Ectodermal cell (in vitro differentiated cells): ENCODE measurements at regions not wholly inside any gene's neighbourhood (a gene's known extent, or its start where the extent isn't known, plus 50 kb on each side); places are given as distances from the start of the nearest gene placed in this dataset.
"Not testable (repeated sequence)": the region's sequence is repeated elsewhere in the genome, so short reads cannot be mapped to it uniquely, and the experiment has no call there.

Experiments
- H3K27ac ChIP-seq: 2 replicates; pipeline ENCODE4 v1.7.0; 2013; ENCODE audit warnings: mild to moderate bottlenecking, low read depth, low read length; ENCODE audit not compliant: insufficient read depth, poor library complexity, severe bottlenecking
- H3K27me3 ChIP-seq: 2 replicates; pipeline ENCODE4 v1.7.0; 2013; ENCODE audit warnings: mild to moderate bottlenecking, low read length; ENCODE audit not compliant: insufficient read depth, control insufficient read depth, poor library complexity, severe bottlenecking
- H3K36me3 ChIP-seq: one replicate; pipeline ENCODE4 v1.7.0; 2013; ENCODE audit warnings: low read length; ENCODE audit not compliant: control insufficient read depth, insufficient read depth
- H3K4me1 ChIP-seq: one replicate; pipeline ENCODE4 v1.7.0; 2013; ENCODE audit warnings: low read length; ENCODE audit not compliant: control insufficient read depth, insufficient read depth
- H3K4me3 ChIP-seq: 2 replicates; pipeline ENCODE4 v1.7.0; 2013; ENCODE audit warnings: low read depth, low read length, control low read depth; ENCODE audit not compliant: insufficient read depth
- H3K9me3 ChIP-seq: 2 replicates; pipeline ENCODE4 v1.7.0; 2013; ENCODE audit warnings: mild to moderate bottlenecking, low read length, moderate library complexity; ENCODE audit not compliant: control insufficient read depth
- WGBS, 2 experiments: methylation state at CpG; one replicate each; pipeline ENCODE4 v1.1.7; 2013; ENCODE audit warnings: missing lambda C conversion rate in 2 of 2; 5-methylcytosine and 5-hydroxymethylcytosine counted together

GRCh38 chr17:63190821-63191370 lies 224.9 kb downstream of the TANC2 start:
- Histone ChIP-seq H3K4me3 (no peak overlapping the region), H3K27me3 (no peaks in the 10 kb centered on the region), H3K4me1 (no peaks in the 10 kb centered on the region), H3K36me3 (no peaks in the 10 kb centered on the region), H3K27ac (no peak overlapping the region), H3K9me3 (no peaks in the 10 kb centered on the region)
- 94 to 96% methylated on average over 3 of the region's 3 CpGs for WGBS, 2 experiments

DNA sequence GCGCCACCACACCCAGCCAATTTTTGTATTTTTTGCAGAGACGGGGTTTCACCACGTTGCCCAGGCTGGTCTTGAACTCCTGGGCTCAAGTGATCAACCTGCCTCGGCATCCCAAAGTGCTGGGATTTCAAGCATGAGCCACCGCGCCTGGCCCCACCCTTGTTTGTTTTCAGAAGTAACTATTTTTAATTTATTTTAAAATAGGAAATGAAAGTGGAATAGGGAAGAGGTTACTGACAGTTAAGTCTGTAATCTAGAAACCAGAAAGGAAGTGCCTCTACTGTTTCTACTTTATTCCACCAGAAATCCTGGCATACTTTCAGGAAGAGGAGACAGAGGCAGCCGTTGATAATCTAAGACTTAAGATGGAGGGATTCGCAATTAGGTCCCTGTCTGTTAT lies 225.6 kb downstream of the TANC2 start:
- Histone ChIP-seq H3K4me3 (no peak overlapping the region), H3K9me3 (no peaks in the 10 kb centered on the region), H3K4me1 (no peaks in the 10 kb centered on the region), H3K27ac (no peak overlapping the region), H3K36me3 (no peaks in the 10 kb centered on the region), H3K27me3 (no peaks in the 10 kb centered on the region)
- 91 to 92% methylated on average over 6 to 8 of the region's 8 CpGs for WGBS, 2 experiments

DNA sequence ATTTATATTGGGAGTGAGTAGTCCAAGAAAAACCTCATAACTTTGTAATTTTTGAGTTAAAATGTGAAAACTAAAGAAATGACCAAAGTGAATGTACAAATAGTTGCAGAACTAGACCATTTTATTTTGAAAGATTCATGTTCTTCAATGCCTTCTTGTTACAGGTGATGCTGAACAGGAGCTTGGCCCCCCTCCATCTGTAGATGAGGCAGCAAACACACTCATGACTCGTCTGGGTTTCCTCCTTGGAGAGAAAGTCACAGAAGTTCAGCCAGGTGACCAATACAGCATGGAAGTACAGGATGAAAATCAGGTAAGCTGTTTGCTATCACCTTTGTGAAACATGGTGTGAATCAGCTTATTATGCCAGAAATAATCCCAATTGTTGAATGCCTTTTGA lies 227.8 kb downstream of the TANC2 start:
- WGBS, 2 experiments: 85 to 100% methylated on average over 1 of the region's 1 CpG
- H3K27me3 ChIP-seq: no peaks in the 10 kb centered on the region

DNA sequence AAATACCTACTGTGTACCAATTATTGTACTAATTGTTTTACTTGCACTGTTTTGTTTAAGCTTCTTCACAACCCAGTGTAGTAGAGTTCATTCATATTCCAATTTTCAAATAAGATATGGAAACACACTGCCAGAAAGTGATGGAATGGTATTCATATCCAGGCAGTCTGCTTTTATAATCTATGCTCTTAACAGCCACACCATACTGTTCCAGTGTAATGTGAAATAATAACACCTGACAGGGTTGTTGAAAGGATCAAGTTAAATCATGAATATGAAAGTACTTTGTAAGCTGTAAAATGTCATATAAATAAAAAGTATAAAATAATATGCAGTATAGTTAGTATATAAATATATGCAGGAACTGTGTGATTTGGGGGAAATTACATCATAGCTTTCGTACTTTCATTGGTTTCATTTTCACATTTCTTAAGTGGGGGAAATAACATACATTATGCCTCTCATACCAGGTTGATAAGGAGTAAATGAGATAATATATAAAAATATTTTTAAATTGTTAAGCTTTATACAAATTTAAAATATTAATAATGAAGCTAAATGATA lies 230.8 kb downstream of the TANC2 start:
- no peaks in the 10 kb centered on the region for H3K27me3 ChIP-seq
- H3K36me3 ChIP-seq: no peaks in the 10 kb centered on the region
- H3K4me3 ChIP-seq: no peak overlapping the region
- WGBS, 2 experiments: 83% methylated on average over 1 of the region's 1 CpG; no CpG with 5 or more reads in 1 of the 2 experiments
- H3K9me3 ChIP-seq: no peaks in the 10 kb centered on the region
- no peak overlapping the region for H3K27ac ChIP-seq
- H3K4me1 ChIP-seq: no peaks in the 10 kb centered on the region

More for the DNA sequence above, 227.8 kb downstream of the TANC2 start:
- Histone ChIP-seq H3K4me1 (no peaks in the 10 kb centered on the region), H3K27ac (no peak overlapping the region), H3K36me3 (no peaks in the 10 kb centered on the region), H3K9me3 (no peaks in the 10 kb centered on the region), H3K4me3 (no peak overlapping the region)

DNA sequence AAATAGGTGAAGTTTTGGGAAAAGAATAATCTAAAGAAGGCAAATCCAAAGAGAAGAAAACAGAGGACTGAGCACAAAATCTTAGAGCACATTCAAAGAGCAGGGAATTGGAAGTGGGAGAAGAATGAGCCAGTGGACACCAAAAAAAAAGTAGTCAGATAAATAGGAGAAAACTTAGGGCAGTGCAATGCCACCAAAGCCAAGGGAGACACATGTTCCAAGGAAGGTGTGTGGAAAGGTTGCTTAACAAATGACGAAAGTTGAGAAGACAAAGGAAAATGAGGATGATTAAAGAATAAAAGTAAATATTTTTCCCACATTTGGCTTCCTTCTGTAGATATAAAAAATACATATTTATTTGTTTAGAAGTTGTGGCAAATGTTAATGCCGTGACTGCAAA lies 237.6 kb downstream of the TANC2 start:
- Histone ChIP-seq H3K4me3 (no peak overlapping the region), H3K9me3 (no peaks in the 10 kb centered on the region), H3K27me3 (no peaks in the 10 kb centered on the region), H3K27ac (no peak overlapping the region), H3K36me3 (peaks cover 8% of the 10 kb centered on the region), H3K4me1 (no peaks in the 10 kb centered on the region)
- WGBS, 2 experiments: 67 to 100% methylated on average over 1 of the region's 2 CpGs

GRCh38 chr17:63221939-63222338 lies 224.2 kb downstream of the CYB561 start:
- H3K36me3 ChIP-seq: no peaks in the 10 kb centered on the region
- H3K4me3 ChIP-seq: no peak overlapping the region
- H3K27me3 ChIP-seq: no peaks in the 10 kb centered on the region
- H3K4me1 ChIP-seq: no peaks in the 10 kb centered on the region
- H3K9me3 ChIP-seq: no peaks in the 10 kb centered on the region
- 100% methylated on average over 1 of the region's 1 CpG for WGBS, 2 experiments
- no peak overlapping the region for H3K27ac ChIP-seq

DNA sequence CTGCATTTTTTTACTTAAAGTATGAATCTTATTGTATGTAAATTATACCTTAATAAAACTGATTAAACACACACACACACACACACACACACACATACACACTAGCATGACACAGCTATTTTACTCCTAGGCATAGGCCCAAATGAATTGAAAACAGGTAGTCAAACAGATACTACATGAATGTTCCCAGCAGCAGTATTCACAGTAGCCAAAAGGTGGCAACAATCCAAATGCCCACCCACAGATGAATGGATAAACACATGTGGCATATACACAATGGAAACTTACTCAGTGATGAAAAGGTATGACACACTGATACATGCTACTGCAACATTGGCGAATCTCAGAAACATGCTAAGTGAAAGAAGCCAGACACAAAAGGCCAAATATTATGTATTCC lies 223.5 kb downstream of the CYB561 start:
- H3K27ac ChIP-seq: no peak overlapping the region
- H3K9me3 ChIP-seq: no peaks in the 10 kb centered on the region
- no peaks in the 10 kb centered on the region for H3K4me1 ChIP-seq
- H3K4me3 ChIP-seq: no peak overlapping the region
- H3K27me3 ChIP-seq: no peaks in the 10 kb centered on the region
- H3K36me3 ChIP-seq: no peaks in the 10 kb centered on the region
- 92 to 100% methylated on average over 1 of the region's 1 CpG for WGBS, 2 experiments

GRCh38 chr17:63223212-63223911 lies 222.7 kb downstream of the CYB561 start:
- H3K36me3 ChIP-seq: no peaks in the 10 kb centered on the region
- no peaks in the 10 kb centered on the region for H3K4me1 ChIP-seq
- no peaks in the 10 kb centered on the region for H3K9me3 ChIP-seq
- no peaks in the 10 kb centered on the region for H3K27me3 ChIP-seq
- H3K4me3 ChIP-seq: no peak overlapping the region
- no peak overlapping the region for H3K27ac ChIP-seq
- 93 to 95% methylated on average over 7 of the region's 7 CpGs for WGBS, 2 experiments

DNA sequence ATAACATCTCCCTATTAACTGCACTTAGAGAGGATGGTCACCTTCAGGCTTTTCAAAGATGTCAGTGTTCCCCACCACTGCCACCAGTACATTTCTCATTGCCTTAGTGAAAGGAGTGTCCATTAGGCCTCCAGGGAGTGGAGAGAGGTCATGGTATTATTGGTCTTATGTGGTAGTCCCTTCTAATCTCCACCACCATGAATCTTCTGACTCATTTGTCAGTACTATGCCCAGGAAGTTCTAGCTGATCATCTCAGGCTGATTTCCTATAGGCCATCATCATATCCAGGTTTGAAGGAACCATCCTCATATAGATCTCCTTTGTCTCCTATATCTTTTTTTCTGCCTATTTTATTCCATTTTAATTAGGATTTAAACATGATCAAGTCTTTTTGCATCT lies 221.5 kb downstream of the CYB561 start:
- Histone ChIP-seq H3K36me3 (no peaks in the 10 kb centered on the region), H3K27ac (no peak overlapping the region), H3K4me3 (no peak overlapping the region), H3K9me3 (no peaks in the 10 kb centered on the region), H3K4me1 (no peaks in the 10 kb centered on the region), H3K27me3 (no peaks in the 10 kb centered on the region)

DNA sequence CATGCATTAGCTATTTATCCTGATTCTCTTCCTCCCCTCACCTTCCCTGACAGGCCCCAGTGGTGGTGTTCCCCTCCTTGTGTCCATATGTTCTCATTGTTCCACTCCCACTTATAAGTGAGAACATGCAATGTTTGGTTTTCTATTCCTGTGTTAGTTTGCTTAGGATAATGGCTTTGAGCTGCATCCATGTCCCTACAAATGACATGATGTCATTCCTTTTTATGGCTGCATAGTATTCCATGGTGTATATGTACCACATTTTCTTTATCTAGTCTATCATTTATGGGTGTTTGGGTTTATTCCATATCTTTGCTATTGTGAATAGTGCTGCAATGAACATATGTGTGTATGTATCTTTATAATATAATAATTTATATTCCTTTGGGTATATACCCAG lies 219.4 kb downstream of the CYB561 start:
- H3K36me3 ChIP-seq, H3K4me1 ChIP-seq, H3K27ac ChIP-seq, H3K9me3 ChIP-seq, H3K27me3 ChIP-seq, H3K4me3 ChIP-seq: not testable (repeated sequence)
